A673 (cell line): ENCODE measurements at regions not wholly inside any gene's neighbourhood (a gene's known extent, or its start where the extent isn't known, plus 50 kb on each side); places are given as distances from the start of the nearest gene placed in this dataset.

Experiments used
- BruUV-seq: library from RNA; stranded (reverse); fragments of 400-500 nt; replicated peaks from 2 replicates; lab custom pipeline; 2021; lab: Mats Ljungman, UMichigan
- CTCF ChIA-PET: fragments of 300-600 bp; sonication (Branson Sonifier 250); formaldehyde crosslinking; loops from one replicate; lab custom pipeline; 2022; ENCODE audit warnings: antibody characterized with exemption; lab: Charles Lee
- POLR2A ChIA-PET: fragments of 300-600 bp; sonication (Branson Sonifier 250); formaldehyde crosslinking; loops from one replicate; lab custom pipeline; 2022; ENCODE audit warnings: antibody characterized with exemption; ENCODE audit not compliant: low non-redundant PET; lab: Charles Lee
- DNase-seq: peaks from one replicate; pipeline ENCODE4 v3.0.0-alpha.2; 2015; ENCODE audit warnings: low spot score
- H3K27ac ChIP-seq: fragments of 200-600 bp; sonication (generic); 2 replicates; pipeline ENCODE4 v1.5.1; 2016; ENCODE audit warnings: mixed run types, low read depth, mild to moderate bottlenecking, mixed read lengths, antibody characterized with exemption, low read length; ENCODE audit not compliant: poor library complexity, severe bottlenecking
- H3K27me3 ChIP-seq: fragments of 200-600 bp; sonication (generic); replicated peaks from 2 replicates; pipeline ENCODE4 v1.6.1; 2017; ENCODE audit warnings: mixed run types, low read depth, mild to moderate bottlenecking, mixed read lengths, antibody characterized with exemption, low read length; ENCODE audit not compliant: insufficient read depth, poor library complexity
- H3K36me3 ChIP-seq: fragments of 200-600 bp; sonication (generic); 2 replicates; pipeline ENCODE4 v1.6.1; 2016; ENCODE audit warnings: mixed run types, mild to moderate bottlenecking, mixed read lengths, antibody characterized with exemption, low read length; ENCODE audit not compliant: insufficient read depth, poor library complexity, severe bottlenecking
- H3K4me1 ChIP-seq: fragments of 200-600 bp; sonication (generic); 2 replicates; pipeline ENCODE4 v1.6.1; 2017; ENCODE audit warnings: mixed run types, mild to moderate bottlenecking, mixed read lengths, antibody characterized with exemption, low read length; ENCODE audit not compliant: insufficient read depth, poor library complexity, severe bottlenecking
- H3K4me3 ChIP-seq: fragments of 200-600 bp; sonication (generic); 2 replicates; pipeline ENCODE4 v1.5.1; 2016; ENCODE audit warnings: low read depth, mixed run types, mild to moderate bottlenecking, mixed read lengths, low read length; ENCODE audit not compliant: poor library complexity, severe bottlenecking
- H3K9me3 ChIP-seq: fragments of 200-600 bp; sonication (generic); 2 replicates; pipeline ENCODE4 v1.6.1; 2016; ENCODE audit warnings: mixed run types, low read depth, mild to moderate bottlenecking, mixed read lengths, antibody characterized with exemption, low read length; ENCODE audit not compliant: poor library complexity, severe bottlenecking
- CTCF ChIP-seq: fragments of 300-800, 200-600 bp; sonication (generic); conservative IDR thresholded peaks from 2 replicates; pipeline ENCODE4 v1.5.1; 2017; ENCODE audit warnings: low read depth, mild to moderate bottlenecking, antibody characterized with exemption, low read length, moderate library complexity, mixed read lengths
- EZH2 ChIP-seq: fragments of 200-600 bp; sonication (generic); IDR thresholded peaks from 2 replicates; pipeline ENCODE4 v1.6.1; 2017; ENCODE audit warnings: borderline replicate concordance, low read depth, mild to moderate bottlenecking, mixed read lengths, antibody characterized with exemption, low read length; ENCODE audit not compliant: poor library complexity, severe bottlenecking
- intact Hi-C: fragments of 100-400 bp; cut with micrococcal nuclease; formaldehyde crosslinking; loops from one replicate; pipeline ENCODE4 v1.10.0; 2022; ENCODE audit not compliant: unreplicated experiment

- ChIA-PET POLR2A (no interaction called here), CTCF (no interaction called here)
- no peaks in the 10 kb centered on the region for H3K9me3 ChIP-seq
- no peak overlapping the region for H3K27ac ChIP-seq
- TF ChIP-seq CTCF (no peak), EZH2 (no peak)
- no peaks in the 10 kb centered on the region for H3K4me1 ChIP-seq
- H3K4me3 ChIP-seq, result no peak overlapping the region
- H3K36me3 ChIP-seq, result no peaks in the 10 kb centered on the region
- intact Hi-C loops, result no loop called here
- DNase-seq, result no peak
- no TSS peak for BruUV-seq
- peaks cover 5% of the 10 kb centered on the region for H3K27me3 ChIP-seq
Observed at GRCh38 chr3:16687221-16687620, 82.0 kb upstream of the DAZL start.

GRCh38 chr3:16692486-16693344 is 87.5 kb upstream of the DAZL start:
- Histone ChIP-seq H3K4me1 (no peaks in the 10 kb centered on the region), H3K27me3 (peaks cover under 1% of the 10 kb centered on the region), H3K9me3 (no peaks in the 10 kb centered on the region), H3K36me3 (no peaks in the 10 kb centered on the region), H3K27ac (no peak overlapping the region), H3K4me3 (no peak overlapping the region)
- BruUV-seq, result no TSS peak
- POLR2A ChIA-PET, result no interaction called here
- no peak for TF ChIP-seq CTCF
- no peak for TF ChIP-seq EZH2
- intact Hi-C loops, result no loop called here
- CTCF ChIA-PET, result no interaction called here
- no peak for DNase-seq

GRCh38 chr3:16693820-16694219 is 88.6 kb upstream of the DAZL start:
- TF ChIP-seq CTCF (no peak), EZH2 (no peak)
- Histone ChIP-seq H3K27ac (no peak overlapping the region), H3K36me3 (no peaks in the 10 kb centered on the region), H3K4me1 (no peaks in the 10 kb centered on the region), H3K9me3 (no peaks in the 10 kb centered on the region), H3K27me3 (no peaks in the 10 kb centered on the region), H3K4me3 (no peak overlapping the region)
- ChIA-PET POLR2A (no interaction called here), CTCF (no interaction called here)
- DNase-seq, result no peak
- intact Hi-C loops, result no loop called here
- no TSS peak for BruUV-seq
